ENCODE measurements at regions not wholly inside any gene's neighbourhood (a gene's known extent, or its start where the extent isn't known, plus 50 kb on each side); places are given as distances from the start of the nearest gene placed in this dataset.
"Not testable (repeated sequence)": the region's sequence is repeated elsewhere in the genome, so short reads cannot be mapped to it uniquely, and the experiment has no call there.

DNA sequence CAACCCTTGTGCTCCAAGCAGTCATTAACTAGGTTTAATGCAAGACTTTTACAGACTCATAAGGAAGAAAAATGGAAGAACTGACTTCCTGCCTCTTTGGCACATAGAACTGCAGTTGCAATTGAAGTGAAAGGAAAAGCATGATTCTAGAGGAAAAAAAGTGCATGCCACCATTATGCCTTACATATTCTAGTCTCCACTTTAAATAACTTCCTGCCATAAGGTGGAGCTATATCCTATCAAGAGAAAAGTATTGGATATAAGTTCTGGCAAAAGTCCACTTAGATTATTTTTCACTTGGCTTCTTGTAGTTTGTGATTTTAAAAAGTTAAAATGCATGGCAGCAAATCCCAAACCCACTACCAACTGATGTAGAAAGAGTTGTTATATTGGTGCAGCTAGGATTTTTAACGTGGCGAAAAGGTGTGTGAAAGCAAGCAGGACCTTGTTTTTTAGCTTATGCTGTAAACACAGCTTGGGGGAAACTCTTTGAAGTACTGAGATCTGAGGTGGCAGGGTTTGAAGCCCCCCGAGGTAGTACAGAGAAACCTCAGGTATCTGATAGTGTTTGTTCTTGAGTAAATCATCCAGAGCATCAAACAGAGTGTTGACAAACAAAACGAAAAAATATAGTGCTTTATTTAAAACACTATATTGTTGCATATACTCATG is 117.9 kb downstream of the ANXA1 start:
- Mint-ChIP-seq H3K9me3 (no peaks in the 10 kb centered on the region), H3K4me3 (no peak overlapping the region), H3K27me3 (ENCODE audit: low read depth) (no peaks in the 10 kb centered on the region), H3K36me3 (ENCODE audit: insufficient read depth) (no peaks in the 10 kb centered on the region), H3K4me1 (ENCODE audit: low read depth) (no peaks in the 10 kb centered on the region)
- no peak for DNase-seq
- no peak for ATAC-seq

DNA sequence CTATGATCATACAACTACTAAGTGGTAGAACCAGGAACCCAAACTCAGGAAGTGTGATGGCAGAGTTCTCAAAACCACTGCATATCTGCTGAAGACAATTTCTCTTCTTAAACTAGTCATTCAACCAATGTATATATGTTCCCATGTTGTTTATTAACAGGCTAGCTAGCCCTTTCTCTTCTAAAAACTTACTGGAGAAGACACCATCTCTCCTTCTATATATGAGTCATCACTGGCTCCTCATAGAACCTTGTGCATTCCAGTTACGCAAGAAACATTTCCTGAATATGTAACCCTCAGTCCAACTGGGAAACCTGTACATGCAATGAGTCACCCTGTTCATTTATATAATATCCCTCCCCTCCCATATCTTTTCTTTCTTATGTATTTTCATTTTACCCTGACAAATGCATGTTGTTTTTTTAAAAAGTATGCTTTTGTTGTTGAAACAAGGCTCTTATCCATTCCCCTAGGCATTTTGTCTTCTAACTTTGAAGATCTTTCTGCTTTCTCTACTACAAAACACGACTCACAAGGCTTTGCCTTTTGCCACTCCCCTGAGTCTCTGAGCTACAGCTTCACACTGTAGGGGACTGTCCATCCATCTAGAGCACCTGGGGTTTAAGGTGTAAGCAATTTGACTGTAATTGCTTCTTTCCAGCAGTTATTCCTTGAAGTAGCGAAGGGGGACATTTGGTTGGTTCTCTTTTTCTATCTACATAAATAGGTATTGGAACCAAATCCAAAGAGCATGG is 119.5 kb downstream of the ANXA1 start:
- Mint-ChIP-seq H3K4me3 (no peak overlapping the region), H3K9me3 (no peaks in the 10 kb centered on the region), H3K36me3 (ENCODE audit: insufficient read depth) (no peaks in the 10 kb centered on the region)

DNA sequence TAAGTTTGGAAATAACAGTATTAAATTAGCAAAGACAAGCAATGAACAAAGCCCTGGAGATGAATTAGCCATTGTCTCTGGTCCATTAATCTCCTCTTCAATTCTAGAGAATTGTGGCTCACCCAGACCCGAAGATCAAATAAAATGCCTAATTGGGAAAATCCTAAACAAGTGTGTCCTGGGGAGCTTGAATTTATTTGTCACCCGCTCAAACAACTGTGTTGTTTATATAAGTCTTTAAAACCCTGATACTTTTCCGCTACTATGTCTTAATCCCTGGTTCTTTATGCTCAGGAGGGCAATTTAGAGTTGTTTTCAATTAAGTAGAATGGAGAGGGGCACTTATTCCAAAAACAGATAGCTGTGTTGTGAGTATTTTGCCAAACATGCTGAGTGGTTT is 128.4 kb downstream of the ANXA1 start:
- ATAC-seq (no peak), DNase-seq (no peak)
- H3K36me3 Mint-ChIP-seq (ENCODE audit: insufficient read depth) = no peaks in the 10 kb centered on the region
- no peaks in the 10 kb centered on the region for H3K4me1 Mint-ChIP-seq (ENCODE audit: low read depth)
- H3K9me3 Mint-ChIP-seq = no peaks in the 10 kb centered on the region
- no peak overlapping the region for H3K4me3 Mint-ChIP-seq
- peaks cover 1% of the 10 kb centered on the region for H3K27me3 Mint-ChIP-seq (ENCODE audit: low read depth)

More for the DNA sequence above, 119.5 kb downstream of the ANXA1 start:
- no peak for ATAC-seq
- H3K4me1 Mint-ChIP-seq (ENCODE audit: low read depth) = no peaks in the 10 kb centered on the region
- no peak for DNase-seq
- H3K27me3 Mint-ChIP-seq (ENCODE audit: low read depth) = no peaks in the 10 kb centered on the region

DNA sequence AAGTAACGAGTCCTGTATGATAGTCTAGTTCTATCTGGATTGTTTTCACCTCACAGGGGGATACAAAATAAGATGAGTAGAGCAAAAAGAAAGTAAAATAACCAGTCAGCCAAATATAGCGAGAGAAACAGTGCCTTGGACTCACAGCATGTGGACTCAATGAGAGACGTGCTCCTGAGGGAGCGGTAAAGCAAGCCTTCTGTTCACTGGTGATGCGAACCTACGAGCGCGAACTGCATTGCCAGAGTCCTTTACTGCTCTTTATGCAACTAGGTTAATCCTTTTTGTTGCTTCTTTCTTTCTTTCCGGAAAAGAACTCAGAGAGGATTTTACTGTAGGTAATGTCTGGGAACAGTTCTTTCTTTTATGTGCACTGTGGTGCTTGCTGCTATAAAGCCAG is 132.7 kb downstream of the ANXA1 start:
- Mint-ChIP-seq H3K4me3 (no peak overlapping the region), H3K36me3 (ENCODE audit: insufficient read depth) (no peaks in the 10 kb centered on the region), H3K27me3 (ENCODE audit: low read depth) (peaks cover 1% of the 10 kb centered on the region), H3K9me3 (no peaks in the 10 kb centered on the region), H3K4me1 (ENCODE audit: low read depth) (no peaks in the 10 kb centered on the region)
- ATAC-seq = no peak
- DNase-seq = no peak

DNA sequence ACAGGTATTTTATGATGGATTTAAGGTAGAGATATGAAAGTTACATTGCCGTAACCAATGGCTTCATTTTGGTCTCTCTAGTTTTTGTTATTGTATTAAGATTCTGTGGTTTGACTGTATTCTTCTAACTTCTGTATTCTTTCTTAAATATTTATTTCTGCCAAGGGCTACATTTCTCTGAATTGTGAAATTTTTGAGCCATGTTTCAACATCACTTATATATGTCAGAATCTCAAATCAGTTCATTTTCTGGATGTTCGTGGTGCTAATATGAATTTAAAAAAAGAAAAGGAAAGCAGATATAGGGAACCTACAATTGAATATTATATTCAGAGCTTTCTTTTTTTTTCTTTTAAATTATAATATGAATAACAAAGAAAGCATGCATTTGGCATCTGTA is 142.7 kb downstream of the ANXA1 start:
- Mint-ChIP-seq H3K4me3 (no peak overlapping the region), H3K36me3 (ENCODE audit: insufficient read depth) (no peaks in the 10 kb centered on the region), H3K4me1 (ENCODE audit: low read depth) (no peaks in the 10 kb centered on the region), H3K9me3 (peaks cover 5% of the 10 kb centered on the region), H3K27me3 (ENCODE audit: low read depth) (no peaks in the 10 kb centered on the region)
- ATAC-seq = no peak
- no peak for DNase-seq

DNA sequence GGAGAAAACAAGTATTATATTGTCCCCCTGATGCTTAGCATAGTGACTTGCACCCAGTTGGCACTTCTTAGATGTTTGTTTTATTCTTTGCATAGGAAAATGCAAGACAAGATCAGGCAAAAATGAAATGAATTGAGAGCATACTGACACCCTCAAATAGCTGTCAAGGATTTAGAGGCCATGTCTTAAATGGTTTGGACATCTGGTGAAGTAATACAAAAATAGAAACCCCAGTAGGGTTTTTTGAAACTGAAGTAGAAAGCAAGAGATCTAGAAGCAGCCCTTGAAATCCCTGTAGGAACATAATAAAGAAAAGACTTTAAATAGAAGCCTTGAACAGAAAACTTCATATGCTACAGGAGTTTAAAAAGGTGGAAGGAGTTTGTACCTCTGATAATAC is 174.3 kb downstream of the ANXA1 start:
- ATAC-seq = no peak
- Mint-ChIP-seq H3K4me1 (ENCODE audit: low read depth) (no peaks in the 10 kb centered on the region), H3K9me3 (peaks cover 3% of the 10 kb centered on the region)

DNA sequence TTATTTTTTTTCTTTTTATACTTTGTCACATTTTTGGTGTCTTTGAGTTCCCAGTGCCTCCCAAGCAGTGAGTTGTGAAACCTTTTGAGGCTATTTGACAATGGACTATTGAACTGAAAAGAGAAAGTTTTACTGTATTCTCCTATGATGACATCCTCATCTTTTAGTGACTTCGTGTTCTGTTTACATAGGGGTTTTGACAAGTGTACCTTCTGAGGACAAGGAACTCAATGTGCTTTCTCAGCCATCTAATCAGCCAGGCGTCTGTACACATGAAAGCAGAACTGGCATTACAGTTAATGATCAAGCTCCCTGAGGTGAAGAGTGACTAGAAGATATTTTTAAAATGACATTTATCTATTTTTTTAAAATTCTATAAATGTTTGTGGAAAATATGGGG is 175.5 kb downstream of the ANXA1 start:
- Mint-ChIP-seq H3K4me1 (ENCODE audit: low read depth) (no peaks in the 10 kb centered on the region), H3K27me3 (ENCODE audit: low read depth) (no peaks in the 10 kb centered on the region), H3K4me3 (no peak overlapping the region), H3K9me3 (peaks cover 3% of the 10 kb centered on the region), H3K36me3 (ENCODE audit: insufficient read depth) (no peaks in the 10 kb centered on the region)
- DNase-seq = no peak
- no peak for ATAC-seq

More for the DNA sequence above, 174.3 kb downstream of the ANXA1 start:
- H3K36me3 Mint-ChIP-seq (ENCODE audit: insufficient read depth) = no peaks in the 10 kb centered on the region
- H3K4me3 Mint-ChIP-seq = no peak overlapping the region
- H3K27me3 Mint-ChIP-seq (ENCODE audit: low read depth) = no peaks in the 10 kb centered on the region
- no peak for DNase-seq

DNA sequence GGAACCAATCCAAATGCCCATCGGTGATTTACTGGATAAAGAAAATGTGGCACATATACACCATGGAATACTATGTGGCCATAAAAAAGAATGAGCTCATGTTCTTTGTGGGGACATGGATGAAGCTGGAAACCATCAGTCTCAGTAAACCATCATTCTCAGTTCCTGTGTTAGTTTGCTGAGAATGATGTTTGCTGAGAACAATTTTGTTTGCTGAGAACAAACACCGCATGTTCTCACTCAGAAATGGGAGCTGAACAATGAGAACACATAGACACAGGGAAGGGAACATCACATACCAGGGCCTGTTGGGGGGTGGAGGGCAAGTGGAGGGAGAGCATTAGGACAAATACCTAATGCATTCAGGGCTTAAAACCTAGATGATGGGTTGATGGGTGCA is 185.5 kb downstream of the ANXA1 start:
- not testable (repeated sequence) for H3K27me3 Mint-ChIP-seq (ENCODE audit: low read depth); H3K9me3 Mint-ChIP-seq; H3K4me3 Mint-ChIP-seq; DNase-seq; ATAC-seq; H3K4me1 Mint-ChIP-seq (ENCODE audit: low read depth); H3K36me3 Mint-ChIP-seq (ENCODE audit: insufficient read depth)

DNA sequence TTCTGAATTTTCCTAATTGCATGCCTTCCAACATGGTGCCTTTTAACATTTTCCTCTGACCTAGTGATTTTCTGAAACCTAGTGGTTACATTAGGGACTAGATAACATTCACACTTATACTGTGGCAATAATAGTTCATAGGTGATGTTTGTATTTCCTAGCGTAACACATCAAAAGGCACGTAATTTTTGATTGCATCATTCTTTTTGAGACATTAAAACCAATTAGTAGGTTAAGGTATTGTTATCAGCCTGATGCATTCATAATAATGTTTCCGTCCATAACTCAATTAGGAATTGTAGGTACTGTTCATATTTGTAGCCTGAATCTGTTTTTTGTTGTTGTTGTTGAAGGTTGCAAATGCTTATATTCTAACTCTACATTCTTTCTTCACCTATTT is 192.4 kb downstream of the ANXA1 start:
- Mint-ChIP-seq H3K4me1 (ENCODE audit: low read depth) (no peaks in the 10 kb centered on the region), H3K4me3 (no peak overlapping the region), H3K36me3 (ENCODE audit: insufficient read depth) (no peaks in the 10 kb centered on the region), H3K27me3 (ENCODE audit: low read depth) (no peaks in the 10 kb centered on the region), H3K9me3 (no peaks in the 10 kb centered on the region)
- ATAC-seq (no peak), DNase-seq (no peak)

DNA sequence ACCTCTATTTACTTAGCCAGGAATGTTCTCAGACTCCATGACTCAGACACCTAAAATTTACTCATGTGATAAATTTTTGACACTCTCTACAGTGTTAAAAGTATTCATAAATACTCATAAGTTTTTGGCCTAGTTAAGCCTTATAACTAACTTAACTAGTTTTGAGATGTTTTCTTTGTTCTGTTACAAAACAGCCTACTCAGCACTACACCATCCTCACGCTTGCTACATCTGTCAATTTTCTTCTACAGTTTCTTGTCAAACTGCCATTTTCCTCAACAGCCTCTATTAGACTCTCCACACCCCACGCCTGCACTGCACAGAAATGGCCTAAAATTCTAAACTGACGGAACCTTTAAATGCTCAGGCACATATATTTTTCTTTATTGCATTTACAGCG is 195.5 kb downstream of the ANXA1 start:
- H3K36me3 Mint-ChIP-seq (ENCODE audit: insufficient read depth) = no peaks in the 10 kb centered on the region
- H3K4me1 Mint-ChIP-seq (ENCODE audit: low read depth) = no peaks in the 10 kb centered on the region
- H3K4me3 Mint-ChIP-seq = no peak overlapping the region
- no peak for DNase-seq
- ATAC-seq = no peak
- no peaks in the 10 kb centered on the region for H3K27me3 Mint-ChIP-seq (ENCODE audit: low read depth)
- no peaks in the 10 kb centered on the region for H3K9me3 Mint-ChIP-seq

DNA sequence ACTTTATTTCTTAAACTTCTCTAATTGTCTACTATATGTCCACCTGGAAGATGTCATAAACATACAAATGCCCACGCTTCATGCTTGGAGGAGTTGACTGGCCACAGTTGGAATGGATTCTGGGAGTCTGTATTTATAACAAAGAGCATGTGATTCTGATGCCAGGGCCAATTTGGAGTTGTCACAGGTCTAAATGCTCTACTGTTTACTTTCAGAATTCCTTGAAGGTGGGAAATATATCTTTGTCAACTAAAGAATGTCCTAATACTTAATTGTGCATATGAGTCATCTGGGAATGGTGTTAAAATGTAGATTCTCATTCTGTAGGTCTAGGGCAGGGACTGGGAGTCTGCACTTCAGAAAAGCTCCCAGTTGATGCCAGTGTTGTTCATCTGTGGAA is 196.1 kb downstream of the ANXA1 start:
- no peaks in the 10 kb centered on the region for H3K9me3 Mint-ChIP-seq
- DNase-seq = no peak
- no peaks in the 10 kb centered on the region for H3K4me1 Mint-ChIP-seq (ENCODE audit: low read depth)
- no peak for ATAC-seq
- no peaks in the 10 kb centered on the region for H3K36me3 Mint-ChIP-seq (ENCODE audit: insufficient read depth)
- H3K27me3 Mint-ChIP-seq (ENCODE audit: low read depth) = no peaks in the 10 kb centered on the region
- no peak overlapping the region for H3K4me3 Mint-ChIP-seq

DNA sequence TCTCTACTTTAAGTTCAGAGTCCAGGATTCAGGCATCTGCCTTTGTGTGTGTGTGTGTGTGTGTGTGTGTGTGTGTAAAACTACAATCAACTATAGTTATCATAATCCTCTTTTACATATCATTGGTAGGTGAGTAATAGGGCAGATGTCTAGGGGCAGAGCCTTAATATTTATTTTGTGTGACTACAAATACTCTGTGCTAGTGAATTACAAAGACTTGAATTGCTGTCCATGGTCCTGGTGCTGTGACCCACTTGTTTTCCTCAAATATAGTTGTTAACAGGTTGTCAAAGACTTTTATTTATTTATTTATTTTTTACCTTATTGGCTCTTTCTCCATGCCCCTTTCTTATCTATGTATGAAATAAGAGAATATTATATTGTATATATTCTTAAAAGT is 196.8 kb downstream of the ANXA1 start:
- Mint-ChIP-seq H3K9me3 (no peaks in the 10 kb centered on the region), H3K36me3 (ENCODE audit: insufficient read depth) (no peaks in the 10 kb centered on the region), H3K4me3 (no peak overlapping the region), H3K4me1 (ENCODE audit: low read depth) (no peaks in the 10 kb centered on the region), H3K27me3 (ENCODE audit: low read depth) (no peaks in the 10 kb centered on the region)
- no peak for ATAC-seq
- no peak for DNase-seq

DNA sequence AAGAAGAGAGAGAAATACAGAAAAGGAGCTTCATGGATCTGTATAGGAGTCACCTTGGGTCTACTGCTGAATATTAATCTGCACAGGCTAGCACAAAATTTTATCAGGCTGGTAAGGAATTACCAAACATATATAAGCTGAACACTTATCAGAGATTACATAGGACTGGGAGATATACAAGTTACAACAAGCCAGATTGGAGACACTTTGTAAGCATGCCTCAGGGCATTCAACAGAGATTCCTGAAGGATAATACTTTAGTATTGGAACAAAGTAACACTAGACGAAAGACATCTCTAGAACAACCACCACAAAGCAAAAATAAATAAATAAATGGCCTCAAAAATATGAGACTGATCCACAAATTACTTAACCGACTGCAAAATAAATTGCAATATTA is 197.8 kb downstream of the ANXA1 start:
- Mint-ChIP-seq H3K9me3 (no peaks in the 10 kb centered on the region), H3K36me3 (ENCODE audit: insufficient read depth) (no peaks in the 10 kb centered on the region), H3K4me3 (no peak overlapping the region)

DNA sequence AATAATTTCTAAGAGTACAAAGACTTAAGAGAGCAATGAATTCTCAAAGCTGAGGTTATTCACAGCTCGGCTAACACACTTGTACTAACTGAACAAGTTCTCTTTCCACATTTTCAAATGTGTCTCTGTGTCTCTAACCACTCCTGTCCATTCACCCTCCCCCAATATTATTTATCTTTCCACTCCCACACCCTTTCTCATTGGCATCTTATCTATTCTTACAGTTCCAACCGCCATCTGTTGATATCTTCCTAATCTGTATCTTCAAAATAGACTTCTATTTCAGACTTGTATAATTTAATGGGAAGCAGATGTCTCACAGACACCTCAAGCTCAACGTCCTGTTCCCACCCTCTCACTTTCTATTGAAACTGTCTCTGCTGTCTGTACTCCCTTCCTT is 205.9 kb downstream of the ANXA1 start:
- no peak overlapping the region for H3K4me3 Mint-ChIP-seq

More for the DNA sequence above, 197.8 kb downstream of the ANXA1 start:
- Mint-ChIP-seq H3K4me1 (ENCODE audit: low read depth) (no peaks in the 10 kb centered on the region), H3K27me3 (ENCODE audit: low read depth) (no peaks in the 10 kb centered on the region)
- no peak for ATAC-seq
- no peak for DNase-seq

DNA sequence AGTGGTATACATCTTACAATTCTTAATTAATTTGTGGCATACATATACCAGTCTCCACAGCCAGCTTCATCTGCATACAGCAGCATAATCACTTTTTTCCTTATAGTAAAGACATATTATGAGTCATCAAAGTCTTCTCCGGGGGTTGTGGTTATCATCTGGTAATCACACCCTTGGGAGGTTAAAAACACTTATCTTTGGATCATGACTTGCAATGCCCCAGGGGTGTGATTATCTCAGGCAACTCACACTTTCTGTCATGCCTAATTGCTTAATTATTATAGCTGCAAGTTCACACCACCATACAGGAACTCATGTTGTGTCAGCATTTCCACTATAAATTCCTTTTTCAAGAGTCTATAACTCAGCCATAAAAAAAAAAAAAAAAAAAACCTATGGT is 218.4 kb downstream of the ANXA1 start:
- Mint-ChIP-seq H3K9me3 (peaks cover 5% of the 10 kb centered on the region), H3K4me1 (ENCODE audit: low read depth) (no peaks in the 10 kb centered on the region), H3K27me3 (ENCODE audit: low read depth) (peaks cover 2% of the 10 kb centered on the region), H3K36me3 (ENCODE audit: insufficient read depth) (no peaks in the 10 kb centered on the region), H3K4me3 (no peak overlapping the region)
- ATAC-seq = no peak
- DNase-seq = no peak

More for the DNA sequence above, 205.9 kb downstream of the ANXA1 start:
- Mint-ChIP-seq H3K9me3 (no peaks in the 10 kb centered on the region), H3K27me3 (ENCODE audit: low read depth) (no peaks in the 10 kb centered on the region), H3K36me3 (ENCODE audit: insufficient read depth) (no peaks in the 10 kb centered on the region), H3K4me1 (ENCODE audit: low read depth) (no peaks in the 10 kb centered on the region)
- no peak for DNase-seq
- no peak for ATAC-seq

Data from activated T-cell treated with anti-CD3 and anti-CD28 coated beads, Interleukin-2, amount 50 U/mL, for 4 hours (primary cell).